CD4-positive, alpha-beta T cell treated with Interleukin-6 for 4 hours (primary cell): ENCODE measurements at regions not wholly inside any gene's neighbourhood (a gene's known extent, or its start where the extent isn't known, plus 50 kb on each side); places are given as distances from the start of the nearest gene placed in this dataset.
"Not testable (repeated sequence)": the region's sequence is repeated elsewhere in the genome, so short reads cannot be mapped to it uniquely, and the experiment has no call there.

ENCODE experiments used
- DNase-seq: peaks from one replicate; pipeline ENCODE4 v3.0.0-alpha.2; 2020; ENCODE audit warnings: mixed read lengths

GRCh38 chr15:91356083-91356482 lies 256.0 kb downstream of the SV2B start:
- DNase-seq: no peak

GRCh38 chr15:91357011-91357410 lies 257.0 kb downstream of the SV2B start:
- no peak for DNase-seq

GRCh38 chr15:91357486-91357885 lies 257.4 kb downstream of the SV2B start:
- no peak for DNase-seq

- no peak for DNase-seq
These were observed 258.3 kb downstream of the SV2B start for GRCh38 chr15:91358405-91358804.

- not testable (repeated sequence) for DNase-seq
These were observed 261.6 kb downstream of the SV2B start for GRCh38 chr15:91361696-91362095.

DNA sequence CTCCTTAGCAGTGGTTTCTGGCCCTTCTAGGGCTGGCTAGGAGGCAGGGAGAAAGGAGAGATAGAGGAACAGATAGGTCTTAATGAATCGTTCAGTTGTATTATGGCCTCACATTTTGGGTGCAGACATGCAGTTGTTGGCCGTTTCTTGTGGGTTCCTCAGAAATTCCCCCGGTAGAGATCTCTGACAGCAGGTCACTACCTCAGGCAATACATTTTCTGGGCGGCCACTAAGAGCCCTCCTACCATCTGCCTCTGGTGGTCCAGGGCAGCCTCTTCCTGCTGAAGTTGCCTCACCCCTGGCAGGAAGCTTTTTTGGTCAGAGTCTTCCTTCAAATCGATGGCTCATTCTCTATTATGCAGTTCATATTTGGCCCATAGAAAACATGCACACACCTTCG lies 266.1 kb downstream of the SV2B start:
- DNase-seq: no peak

DNA sequence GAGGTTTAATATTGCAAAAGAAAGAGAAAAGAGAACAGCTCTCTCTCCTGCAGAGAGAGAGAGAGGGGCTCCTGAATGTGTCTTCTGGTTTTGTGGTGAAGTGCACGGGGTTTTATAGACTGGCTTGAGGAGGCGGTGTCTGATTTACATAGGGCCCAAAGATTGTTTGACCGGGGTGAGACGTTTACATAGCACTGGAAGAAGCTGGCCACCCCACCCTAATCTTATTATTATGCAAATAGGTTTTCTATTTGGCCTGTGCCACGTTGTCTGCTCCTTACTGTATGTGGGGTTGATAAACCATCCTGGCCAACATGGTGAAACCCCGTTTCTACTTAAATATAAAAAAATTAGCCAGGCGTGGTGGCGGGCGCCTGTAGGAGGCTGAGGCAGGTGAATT lies 268.6 kb downstream of the SV2B start:
- no peak for DNase-seq

DNA sequence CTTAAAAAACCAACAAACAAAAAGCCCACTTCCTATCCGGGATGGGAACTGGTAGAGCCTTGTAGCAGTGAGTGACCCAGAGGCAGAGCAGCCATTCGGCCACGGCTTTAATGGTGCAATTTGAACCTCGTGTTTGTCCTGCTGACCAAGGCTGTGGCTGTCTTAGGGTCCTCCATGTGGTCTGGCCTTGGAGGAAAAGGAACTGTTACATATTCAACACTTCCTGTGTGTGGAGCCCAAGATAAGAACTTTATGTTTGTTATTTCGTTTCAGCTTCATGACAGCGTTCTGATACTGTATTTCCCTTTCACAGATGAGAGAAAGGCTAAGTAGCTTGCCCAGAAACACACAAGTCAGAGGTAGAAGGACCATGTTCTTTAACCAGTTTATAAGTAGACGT lies 269.8 kb downstream of the SV2B start:
- no peak for DNase-seq

GRCh38 chr15:91371345-91371744 lies 271.3 kb downstream of the SV2B start:
- DNase-seq: not testable (repeated sequence)

- no peak for DNase-seq
These were observed 274.3 kb downstream of the SV2B start for GRCh38 chr15:91374336-91374735.

DNA sequence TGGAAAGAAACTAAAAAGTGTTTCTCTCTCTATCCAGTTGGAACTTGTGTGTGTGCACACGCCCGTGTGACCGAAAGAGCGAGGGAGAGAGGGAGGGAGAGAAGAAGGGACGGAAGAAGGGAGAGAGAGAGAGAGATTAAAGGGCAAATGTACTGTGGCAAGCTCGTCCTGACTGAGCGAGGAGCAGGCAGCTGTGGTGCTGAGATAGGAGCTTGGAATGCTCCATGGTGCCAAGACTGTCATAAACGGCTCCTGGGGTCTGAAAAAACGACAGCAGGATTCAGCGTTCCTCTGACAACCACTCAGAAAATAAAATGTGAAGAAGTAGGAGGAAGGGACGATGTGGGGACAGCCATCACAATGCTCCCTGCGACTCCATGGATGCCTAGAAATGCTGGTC lies 276.0 kb downstream of the SV2B start:
- DNase-seq: no peak

GRCh38 chr15:91380114-91380513 lies 280.1 kb downstream of the SV2B start:
- no peak for DNase-seq

GRCh38 chr15:91383532-91383931 lies 283.5 kb downstream of the SV2B start:
- DNase-seq: no peak

DNA sequence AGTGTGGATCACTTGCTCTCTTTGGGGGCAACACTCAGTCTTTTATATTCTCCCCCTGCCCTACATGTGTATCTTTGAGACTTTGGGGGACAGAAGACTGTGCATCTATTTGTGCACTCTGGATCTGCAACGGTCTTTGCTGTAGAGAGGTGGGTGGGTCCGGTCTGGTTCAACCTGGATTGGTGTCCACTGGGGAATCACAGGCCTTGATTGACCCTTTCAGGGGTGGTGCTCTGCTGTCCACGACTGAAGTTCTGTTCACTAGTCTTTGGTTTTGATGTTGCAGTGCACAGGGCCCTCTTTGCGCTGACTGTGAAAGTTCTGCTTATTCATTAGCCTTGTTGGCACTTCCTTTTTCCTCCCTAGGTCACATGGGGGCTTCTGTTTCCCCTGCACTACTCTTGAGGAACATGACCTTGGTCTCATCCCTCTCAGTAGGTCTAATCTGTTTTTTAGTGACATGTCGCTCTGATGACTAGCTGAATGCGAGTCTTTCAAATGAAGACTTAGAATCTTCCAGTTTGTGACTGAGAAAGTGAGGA lies 284.2 kb downstream of the SV2B start:
- DNase-seq: no peak

GRCh38 chr15:91385311-91385710 lies 285.3 kb downstream of the SV2B start:
- DNase-seq: no peak

GRCh38 chr15:91393186-91393585 lies 293.1 kb downstream of the SV2B start:
- no peak for DNase-seq

DNA sequence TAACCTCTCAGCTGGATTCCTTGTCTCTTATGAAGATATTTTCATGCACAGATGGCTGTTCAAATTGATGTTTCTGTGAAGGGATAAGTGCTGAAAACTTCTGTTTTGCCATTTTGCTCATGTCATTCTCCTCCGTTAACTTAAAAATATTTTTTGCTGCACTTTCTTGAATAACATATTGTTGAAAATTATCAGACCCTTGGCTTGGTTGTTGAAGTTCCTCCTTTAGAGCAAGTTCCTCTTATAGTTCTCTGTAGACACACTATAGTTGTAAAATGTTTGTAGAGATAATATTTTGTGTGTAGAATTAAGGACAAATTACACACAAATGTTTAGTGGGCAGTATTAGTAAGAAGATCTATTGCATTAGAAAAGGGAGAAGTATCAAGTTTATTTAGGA lies 300.4 kb downstream of the SV2B start:
- DNase-seq: no peak

DNA sequence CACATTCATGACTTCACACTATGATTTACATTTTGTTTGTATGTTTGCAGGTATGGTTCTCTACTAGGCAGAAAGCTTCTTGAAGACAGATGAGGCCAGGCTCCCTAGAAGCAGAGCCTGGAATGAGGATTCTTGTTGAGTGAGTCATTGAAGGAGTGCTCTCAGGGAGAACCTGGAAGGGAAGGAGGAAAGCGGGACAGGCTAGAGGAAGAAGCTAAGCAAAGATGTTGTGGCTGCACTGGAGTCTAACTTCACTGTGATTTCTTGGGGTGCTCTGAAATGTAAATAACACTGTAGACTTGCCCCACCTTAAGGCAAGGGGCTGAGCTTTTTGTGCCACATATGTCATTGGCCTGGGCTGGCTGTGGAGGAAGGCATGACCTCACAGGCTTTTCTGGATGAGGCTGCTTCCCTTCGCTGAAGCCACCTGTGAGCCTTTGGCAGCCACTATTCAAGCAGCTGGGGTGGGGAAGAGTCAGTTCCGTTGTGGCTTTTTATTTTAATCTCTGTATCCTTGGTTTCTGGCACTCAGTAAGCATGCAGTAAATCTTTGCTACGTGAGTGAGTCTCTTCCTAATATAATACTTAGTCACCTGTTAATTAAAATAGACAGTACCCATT lies 307.3 kb downstream of the SV2B start:
- peak; percentile 8 for DNase-seq

- DNase-seq: no peak
These were observed 308.5 kb downstream of the SV2B start for GRCh38 chr15:91408476-91409076.

GRCh38 chr15:91409387-91409786 lies 309.3 kb downstream of the SV2B start:
- DNase-seq: no peak

GRCh38 chr15:91411586-91411985 lies 311.5 kb downstream of the SV2B start:
- DNase-seq: no peak

GRCh38 chr15:91412138-91412928 lies 312.3 kb downstream of the SV2B start:
- no peak for DNase-seq

GRCh38 chr15:91413142-91413541 lies 313.1 kb downstream of the SV2B start:
- DNase-seq: no peak

GRCh38 chr15:91414124-91414523 lies 314.1 kb downstream of the SV2B start:
- DNase-seq: no peak
